PFSK-1 (cell line): ENCODE measurements at regions not wholly inside any gene's neighbourhood (a gene's known extent, or its start where the extent isn't known, plus 50 kb on each side); places are given as distances from the start of the nearest gene placed in this dataset.

ENCODE experiments used
- POLR2AphosphoS5 ChIP-seq: IDR thresholded peaks from 2 replicates; pipeline ENCODE4 v1.6.1; 2012; ENCODE audit warnings: low read depth, mild to moderate bottlenecking, control low read depth, low read length, moderate library complexity
- SIN3A ChIP-seq: IDR thresholded peaks from 2 replicates; pipeline ENCODE4 v1.6.1; 2012; ENCODE audit warnings: mild to moderate bottlenecking, low read length, moderate library complexity, borderline replicate concordance; ENCODE audit not compliant: insufficient read depth
- TAF1 ChIP-seq: IDR thresholded peaks from 2 replicates; pipeline ENCODE4 v1.6.1; 2012; ENCODE audit warnings: low read length, control low read depth, borderline replicate concordance; ENCODE audit not compliant: insufficient read depth
- TF ChIP-seq, protein P1 (sequence below), 2 experiments: IDR thresholded peaks; 2 replicates each; pipeline versions ENCODE4 v1.6.1 to v1.8.0; 2011 to 2012; ENCODE audit warnings: low read depth in 2 of 2, low read length in 2 of 2, control low read depth in 1 of 2, inconsistent platforms in 1 of 2, mild to moderate bottlenecking in 1 of 2, moderate library complexity in 1 of 2; ENCODE audit not compliant: insufficient read depth in 1 of 2

DNA sequence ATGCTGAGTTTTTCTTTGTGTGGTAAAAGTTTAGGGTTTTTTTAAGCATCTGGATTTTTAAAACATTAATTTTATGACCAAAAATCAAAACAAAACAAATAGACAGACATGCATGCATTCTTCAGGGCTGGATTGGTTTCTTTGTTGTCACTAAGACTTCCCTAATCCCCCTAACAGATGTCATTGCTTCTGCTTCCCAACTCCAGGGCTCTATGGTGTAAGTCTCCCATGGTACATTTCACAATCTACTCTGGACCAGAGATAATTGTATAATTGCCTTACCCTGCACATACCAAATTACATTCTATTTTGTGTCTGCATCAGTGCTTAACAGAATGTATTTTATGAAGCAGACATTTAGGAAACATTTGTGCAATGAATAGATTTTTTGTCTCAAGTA lies 529.1 kb upstream of the SMIM31 start:
- TF ChIP-seq, protein P1, sequence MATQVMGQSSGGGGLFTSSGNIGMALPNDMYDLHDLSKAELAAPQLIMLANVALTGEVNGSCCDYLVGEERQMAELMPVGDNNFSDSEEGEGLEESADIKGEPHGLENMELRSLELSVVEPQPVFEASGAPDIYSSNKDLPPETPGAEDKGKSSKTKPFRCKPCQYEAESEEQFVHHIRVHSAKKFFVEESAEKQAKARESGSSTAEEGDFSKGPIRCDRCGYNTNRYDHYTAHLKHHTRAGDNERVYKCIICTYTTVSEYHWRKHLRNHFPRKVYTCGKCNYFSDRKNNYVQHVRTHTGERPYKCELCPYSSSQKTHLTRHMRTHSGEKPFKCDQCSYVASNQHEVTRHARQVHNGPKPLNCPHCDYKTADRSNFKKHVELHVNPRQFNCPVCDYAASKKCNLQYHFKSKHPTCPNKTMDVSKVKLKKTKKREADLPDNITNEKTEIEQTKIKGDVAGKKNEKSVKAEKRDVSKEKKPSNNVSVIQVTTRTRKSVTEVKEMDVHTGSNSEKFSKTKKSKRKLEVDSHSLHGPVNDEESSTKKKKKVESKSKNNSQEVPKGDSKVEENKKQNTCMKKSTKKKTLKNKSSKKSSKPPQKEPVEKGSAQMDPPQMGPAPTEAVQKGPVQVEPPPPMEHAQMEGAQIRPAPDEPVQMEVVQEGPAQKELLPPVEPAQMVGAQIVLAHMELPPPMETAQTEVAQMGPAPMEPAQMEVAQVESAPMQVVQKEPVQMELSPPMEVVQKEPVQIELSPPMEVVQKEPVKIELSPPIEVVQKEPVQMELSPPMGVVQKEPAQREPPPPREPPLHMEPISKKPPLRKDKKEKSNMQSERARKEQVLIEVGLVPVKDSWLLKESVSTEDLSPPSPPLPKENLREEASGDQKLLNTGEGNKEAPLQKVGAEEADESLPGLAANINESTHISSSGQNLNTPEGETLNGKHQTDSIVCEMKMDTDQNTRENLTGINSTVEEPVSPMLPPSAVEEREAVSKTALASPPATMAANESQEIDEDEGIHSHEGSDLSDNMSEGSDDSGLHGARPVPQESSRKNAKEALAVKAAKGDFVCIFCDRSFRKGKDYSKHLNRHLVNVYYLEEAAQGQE (IDR thresholded peaks at IDR 0.05; ENCODE audit: insufficient read depth in 1 of 2, low read depth in 2 of 2, low read length in 2 of 2), result no peak
- no peak for TF ChIP-seq SIN3A
- no peak for TF ChIP-seq POLR2AphosphoS5
- TF ChIP-seq TAF1, result no peak
